Liver (tissue), 8 donors: ENCODE measurements at regions not wholly inside any gene's neighbourhood (a gene's known extent, or its start where the extent isn't known, plus 50 kb on each side); places are given as distances from the start of the nearest gene placed in this dataset.

Experiments used
- DNase-seq: peaks from one replicate; pipeline ENCODE4 v3.0.0-alpha.2; 2017; ENCODE audit warnings: low spot score
- H3K27ac ChIP-seq, 2 donors: one replicate each; pipeline ENCODE4 v1.7.0; 2013; ENCODE audit warnings: inconsistent platforms in 2 of 2, low read length in 2 of 2, control low read depth in 1 of 2, low read depth in 1 of 2, mild to moderate bottlenecking in 1 of 2
- H3K27me3 ChIP-seq, 4 donors: one replicate each; pipeline versions ENCODE4 v1.6.1 to v1.7.0; 2013; ENCODE audit warnings: low read length in 3 of 4, inconsistent platforms in 1 of 4, mild to moderate bottlenecking in 1 of 4, moderate library complexity in 1 of 4; ENCODE audit not compliant: control insufficient read depth in 4 of 4, insufficient read depth in 4 of 4
- H3K36me3 ChIP-seq, 4 donors: one replicate each; pipeline versions ENCODE4 v1.6.1 to v1.7.0; 2013; ENCODE audit warnings: low read length in 3 of 4, mild to moderate bottlenecking in 3 of 4, low read depth in 1 of 4, moderate library complexity in 1 of 4; ENCODE audit not compliant: control insufficient read depth in 4 of 4, insufficient read depth in 3 of 4
- H3K4me1 ChIP-seq, 4 donors: one replicate each; pipeline versions ENCODE4 v1.6.1 to v1.7.0; 2013; ENCODE audit warnings: low read length in 3 of 4, mild to moderate bottlenecking in 3 of 4, moderate library complexity in 1 of 4; ENCODE audit not compliant: control insufficient read depth in 4 of 4, insufficient read depth in 4 of 4
- H3K4me3 ChIP-seq, 3 donors: one replicate each; pipeline versions ENCODE4 v1.6.1 to v1.7.0; 2013; ENCODE audit warnings: low read length in 3 of 3, control low read depth in 1 of 3, low read depth in 1 of 3, mild to moderate bottlenecking in 1 of 3
- H3K9ac ChIP-seq, 2 donors: one replicate each; pipeline ENCODE4 v1.7.0; 2013; ENCODE audit warnings: low read length in 2 of 2, mild to moderate bottlenecking in 2 of 2, moderate library complexity in 2 of 2, control low read depth in 1 of 2, low read depth in 1 of 2
- H3K9me3 ChIP-seq, 4 donors: one replicate each; pipeline versions ENCODE4 v1.6.1 to v1.7.0; 2013; ENCODE audit warnings: low read length in 3 of 4; ENCODE audit not compliant: control insufficient read depth in 4 of 4
- ATF3 ChIP-seq: IDR thresholded peaks from 2 replicates; pipeline ENCODE4 v1.6.1; 2016; ENCODE audit warnings: antibody characterized with exemption
- CTCF ChIP-seq: fragments of 150-350 bp; IDR thresholded peaks from 2 replicates; pipeline ENCODE4 v1.5.1; 2017; ENCODE audit warnings: improper control_type of control experiment, low read depth, low read length; ENCODE audit not compliant: missing input control
- EGR1 ChIP-seq, 2 donors: IDR thresholded peaks; 2 replicates each; pipeline ENCODE4 v1.6.1; 2016 to 2018; ENCODE audit warnings: antibody characterized with exemption in 2 of 2, low read depth in 2 of 2
- FOXA2 ChIP-seq: IDR thresholded peaks from 2 replicates; pipeline ENCODE4 v1.6.1; 2016; ENCODE audit warnings: antibody characterized with exemption
- GABPA ChIP-seq, 2 donors: IDR thresholded peaks in 1 of 2; conservative IDR thresholded peaks in 1 of 2; 2 replicates each; pipeline ENCODE4 v1.6.1; 2016; ENCODE audit warnings: antibody characterized with exemption in 2 of 2, mild to moderate bottlenecking in 1 of 2, moderate library complexity in 1 of 2
- HNF4G ChIP-seq: IDR thresholded peaks from 2 replicates; pipeline ENCODE4 v1.6.1; 2016; ENCODE audit warnings: antibody characterized with exemption
- JUND ChIP-seq, 2 donors: IDR thresholded peaks; 2 replicates each; pipeline ENCODE4 v1.6.1; 2016; ENCODE audit warnings: antibody characterized with exemption in 2 of 2
- NR2F2 ChIP-seq: IDR thresholded peaks from 2 replicates; pipeline ENCODE4 v1.6.1; 2016; ENCODE audit warnings: antibody characterized with exemption
- RAD21 ChIP-seq, 2 donors: IDR thresholded peaks; 2 replicates each; pipeline ENCODE4 v1.6.1; 2016; ENCODE audit warnings: antibody characterized with exemption in 2 of 2, mild to moderate bottlenecking in 2 of 2
- REST ChIP-seq: IDR thresholded peaks from 2 replicates; pipeline ENCODE4 v1.6.1; 2016; ENCODE audit warnings: antibody characterized with exemption, mild to moderate bottlenecking
- TAF1 ChIP-seq: conservative IDR thresholded peaks from 2 replicates; pipeline ENCODE4 v1.6.1; 2016; ENCODE audit warnings: antibody characterized with exemption, mild to moderate bottlenecking
- YY1 ChIP-seq: IDR thresholded peaks from 2 replicates; pipeline ENCODE4 v1.6.1; 2016; ENCODE audit warnings: antibody characterized with exemption, mild to moderate bottlenecking
- WGBS: extraction: QIAGEN DNeasy Blood & Tissue Kit; methylation state at CpG from one replicate; pipeline ENCODE4 v1.1.7; 2013; 5-methylcytosine and 5-hydroxymethylcytosine counted together
- TF ChIP-seq, protein P1 (sequence below): IDR thresholded peaks from 2 replicates; pipeline ENCODE4 v1.6.1; 2016; ENCODE audit warnings: antibody characterized with exemption
- TF ChIP-seq, protein P2 (sequence below): IDR thresholded peaks from 2 replicates; pipeline ENCODE4 v1.6.1; 2016; ENCODE audit warnings: antibody characterized with exemption
- donor health status: healthy.
- donor health status: healthy.
- donor health status: healthy.
- donor health status: healthy.
- donor health status: healthy.

GRCh38 chr10:80737209-80737608, 199.5 kb downstream of the SH2D4B start (continued):
- no peak for TF ChIP-seq REST
- TF ChIP-seq GABPA (IDR thresholded peaks at IDR 0.05 in 1 of 2, conservative IDR thresholded peaks at IDR 0.05 in 1 of 2) = no peak
- no peak for TF ChIP-seq YY1

DNA sequence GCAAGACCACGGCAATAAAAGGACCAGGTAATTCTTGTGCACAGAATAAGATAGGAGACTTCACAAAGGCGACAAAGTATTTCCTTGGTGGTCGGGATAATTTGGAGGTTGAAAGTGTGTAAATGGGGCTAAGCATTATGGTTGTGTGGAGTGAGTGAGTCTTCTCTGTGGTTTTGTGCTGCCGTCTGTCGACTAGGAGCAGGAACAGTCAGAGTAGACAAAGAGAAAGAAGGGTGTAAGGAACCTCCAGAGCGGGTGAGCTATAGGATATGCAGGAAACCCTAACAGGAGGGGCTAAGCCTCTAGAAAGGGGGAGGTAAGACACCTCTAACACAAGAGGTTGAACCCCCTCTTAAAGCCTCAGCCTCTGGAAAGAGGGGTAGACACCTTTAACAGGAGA, 201.6 kb downstream of the SH2D4B start:
- WGBS = 80% methylated on average over 6 of the region's 6 CpGs

More for the DNA sequence above, 201.6 kb downstream of the SH2D4B start:
- no peaks in the 10 kb centered on the region for H3K9me3 ChIP-seq
- TF ChIP-seq GABPA (IDR thresholded peaks at IDR 0.05 in 1 of 2, conservative IDR thresholded peaks at IDR 0.05 in 1 of 2) (no peak), ATF3 (no peak), FOXA2 (no peak), EGR1 (IDR thresholded peaks at IDR 0.05; ENCODE audit: low read depth in 2 of 2) (no peak), JUND (IDR thresholded peaks at IDR 0.05) (no peak), NR2F2 (no peak), TAF1 (no peak), CTCF (no peak), YY1 (no peak), RAD21 (IDR thresholded peaks at IDR 0.05) (no peak), HNF4G (no peak)
- TF ChIP-seq, protein P1, sequence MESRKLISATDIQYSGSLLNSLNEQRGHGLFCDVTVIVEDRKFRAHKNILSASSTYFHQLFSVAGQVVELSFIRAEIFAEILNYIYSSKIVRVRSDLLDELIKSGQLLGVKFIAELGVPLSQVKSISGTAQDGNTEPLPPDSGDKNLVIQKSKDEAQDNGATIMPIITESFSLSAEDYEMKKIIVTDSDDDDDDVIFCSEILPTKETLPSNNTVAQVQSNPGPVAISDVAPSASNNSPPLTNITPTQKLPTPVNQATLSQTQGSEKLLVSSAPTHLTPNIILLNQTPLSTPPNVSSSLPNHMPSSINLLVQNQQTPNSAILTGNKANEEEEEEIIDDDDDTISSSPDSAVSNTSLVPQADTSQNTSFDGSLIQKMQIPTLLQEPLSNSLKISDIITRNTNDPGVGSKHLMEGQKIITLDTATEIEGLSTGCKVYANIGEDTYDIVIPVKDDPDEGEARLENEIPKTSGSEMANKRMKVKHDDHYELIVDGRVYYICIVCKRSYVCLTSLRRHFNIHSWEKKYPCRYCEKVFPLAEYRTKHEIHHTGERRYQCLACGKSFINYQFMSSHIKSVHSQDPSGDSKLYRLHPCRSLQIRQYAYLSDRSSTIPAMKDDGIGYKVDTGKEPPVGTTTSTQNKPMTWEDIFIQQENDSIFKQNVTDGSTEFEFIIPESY = no peak
- TF ChIP-seq, protein P2, sequence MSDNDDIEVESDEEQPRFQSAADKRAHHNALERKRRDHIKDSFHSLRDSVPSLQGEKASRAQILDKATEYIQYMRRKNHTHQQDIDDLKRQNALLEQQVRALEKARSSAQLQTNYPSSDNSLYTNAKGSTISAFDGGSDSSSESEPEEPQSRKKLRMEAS = no peak
- H3K4me3 ChIP-seq = no peak overlapping the region
- H3K4me1 ChIP-seq = peaks cover 0 to 1% (median 0%) of the 10 kb centered on the region in 4 donors
- no peak overlapping the region for H3K27ac ChIP-seq
- H3K27me3 ChIP-seq = peaks cover 0 to 3% (median 0%) of the 10 kb centered on the region in 4 donors
- DNase-seq = no peak
- no peak overlapping the region for H3K9ac ChIP-seq
- H3K36me3 ChIP-seq = no peaks in the 10 kb centered on the region
